GM23248 (cell line): ENCODE measurements at regions not wholly inside any gene's neighbourhood (a gene's known extent, or its start where the extent isn't known, plus 50 kb on each side); places are given as distances from the start of the nearest gene placed in this dataset.

ENCODE experiments used
- EZH2 ChIP-seq: fragments of 200-600 bp; sonication (generic); IDR thresholded peaks from 2 replicates; pipeline ENCODE4 v1.6.1; 2018; ENCODE audit warnings: antibody characterized with exemption, mild to moderate bottlenecking; ENCODE audit not compliant: insufficient read depth, poor library complexity, severe bottlenecking
- EZH2phosphoT487 ChIP-seq: fragments of 200-600 bp; sonication (generic); IDR thresholded peaks from 2 replicates; pipeline ENCODE4 v1.6.1; 2018; ENCODE audit warnings: antibody characterized with exemption, moderate library complexity, mild to moderate bottlenecking, low read depth; ENCODE audit not compliant: insufficient read depth

- no peak for TF ChIP-seq EZH2
- TF ChIP-seq EZH2phosphoT487 = no peak
Measured at GRCh38 chr3:147705651-147706051, 296.5 kb downstream of the ZIC1 start.
